GM12801 (cell line): ENCODE measurements at regions not wholly inside any gene's neighbourhood (a gene's known extent, or its start where the extent isn't known, plus 50 kb on each side); places are given as distances from the start of the nearest gene placed in this dataset.

Source experiments
- CTCF ChIP-seq: IDR thresholded peaks from one replicate; pipeline ENCODE4 v1.5.1; 2011; ENCODE audit warnings: control low read depth; ENCODE audit not compliant: insufficient read length; ENCODE audit errors: extremely low read depth

GRCh38 chr6:79841577-79842375 is 105.6 kb downstream of the ELOVL4 start:
- TF ChIP-seq CTCF = no peak

GRCh38 chr6:79838851-79839250 is 108.5 kb downstream of the ELOVL4 start:
- TF ChIP-seq CTCF = no peak

GRCh38 chr6:79833964-79834284 is 113.4 kb downstream of the ELOVL4 start:
- no peak for TF ChIP-seq CTCF

GRCh38 chr6:79833264-79833963 is 113.9 kb downstream of the ELOVL4 start:
- TF ChIP-seq CTCF = no peak

- no peak for TF ChIP-seq CTCF
Measured at GRCh38 chr6:79832723-79833122, 114.6 kb downstream of the ELOVL4 start.

- no peak for TF ChIP-seq CTCF
Measured at GRCh38 chr6:79824202-79824601, 123.2 kb downstream of the ELOVL4 start.

- TF ChIP-seq CTCF = no peak
Measured at GRCh38 chr6:79821859-79822258, 125.5 kb downstream of the ELOVL4 start.
